ENCODE measurements at regions not wholly inside any gene's neighbourhood (a gene's known extent, or its start where the extent isn't known, plus 50 kb on each side); places are given as distances from the start of the nearest gene placed in this dataset.

DNA sequence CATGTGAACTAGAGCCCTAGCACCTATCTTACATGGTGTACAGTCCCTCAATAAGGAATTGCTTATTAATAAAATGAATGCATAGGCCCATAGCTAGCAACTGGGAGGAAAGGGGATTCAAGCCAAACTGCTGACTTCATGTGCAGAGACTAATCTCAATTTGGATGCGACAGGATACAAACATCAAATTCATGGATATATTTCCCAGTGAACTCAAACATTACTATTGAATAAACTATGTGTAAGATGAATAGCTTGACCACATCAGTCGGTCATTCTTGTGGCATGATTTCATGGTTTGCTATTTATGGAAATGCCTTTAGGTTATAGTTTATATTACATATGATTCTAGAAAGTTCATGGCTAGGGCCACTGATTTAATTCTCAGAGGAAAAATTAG is 268.6 kb upstream of the SLITRK3 start:
- Mint-ChIP-seq H3K4me3 (ENCODE audit: unreplicated experiment) (no peak overlapping the region), H3K36me3 (ENCODE audit: insufficient read depth, unreplicated experiment) (no peaks in the 10 kb centered on the region), H3K27ac (ENCODE audit: unreplicated experiment) (no peak overlapping the region), H3K9me3 (ENCODE audit: unreplicated experiment) (no peaks in the 10 kb centered on the region), H3K27me3 (ENCODE audit: insufficient read depth, unreplicated experiment) (no peaks in the 10 kb centered on the region), H3K4me1 (ENCODE audit: low read depth, unreplicated experiment) (no peaks in the 10 kb centered on the region)
- no peak for TF ChIP-seq CTCF (IDR thresholded peaks at IDR 0.05; ENCODE audit: insufficient read depth in 1 of 2, low read depth in 1 of 2, low read length in 1 of 2, severe bottlenecking in 1 of 2, unreplicated experiment in 1 of 2)
- H3K9me3 ChIP-seq: no peaks in the 10 kb centered on the region
- intact Hi-C loops (cut with micrococcal nuclease; ENCODE audit: unreplicated experiment): no loop called here
- no peaks in the 10 kb centered on the region for H3K36me3 ChIP-seq (ENCODE audit: control insufficient read depth, insufficient read depth, low read length)
- no peak overlapping the region for H3K4me3 ChIP-seq (ENCODE audit: low read depth, low read length)
- no TSS peak for BruUV-seq (replicated peaks)
- DNase-seq: no peak
- CTCF ChIA-PET: no interaction called here
- POLR2A ChIA-PET: no interaction called here
- no peaks in the 10 kb centered on the region for H3K4me1 ChIP-seq
- H3K27me3 ChIP-seq (replicated peaks; ENCODE audit: control insufficient read depth, insufficient read depth, low read length): no peaks in the 10 kb centered on the region

- no peaks in the 10 kb centered on the region for H3K9me3 Mint-ChIP-seq (ENCODE audit: unreplicated experiment)
- intact Hi-C loops (cut with micrococcal nuclease; ENCODE audit: unreplicated experiment): no loop called here
- H3K27ac Mint-ChIP-seq (ENCODE audit: unreplicated experiment): no peak overlapping the region
- Histone ChIP-seq H3K4me1 (no peaks in the 10 kb centered on the region), H3K9me3 (no peaks in the 10 kb centered on the region), H3K27me3 (replicated peaks; ENCODE audit: control insufficient read depth, insufficient read depth, low read length) (no peaks in the 10 kb centered on the region), H3K4me3 (ENCODE audit: low read depth, low read length) (no peak overlapping the region), H3K36me3 (ENCODE audit: control insufficient read depth, insufficient read depth, low read length) (no peaks in the 10 kb centered on the region)
- no peak overlapping the region for H3K4me3 Mint-ChIP-seq (ENCODE audit: unreplicated experiment)
- no peaks in the 10 kb centered on the region for H3K27me3 Mint-ChIP-seq (ENCODE audit: insufficient read depth, unreplicated experiment)
- no TSS peak for BruUV-seq (replicated peaks)
- no peak for TF ChIP-seq CTCF (IDR thresholded peaks at IDR 0.05; ENCODE audit: insufficient read depth in 1 of 2, low read depth in 1 of 2, low read length in 1 of 2, severe bottlenecking in 1 of 2, unreplicated experiment in 1 of 2)
- DNase-seq: no peak
- ChIA-PET POLR2A (no interaction called here), CTCF (no interaction called here)
- H3K4me1 Mint-ChIP-seq (ENCODE audit: low read depth, unreplicated experiment): no peaks in the 10 kb centered on the region
- H3K36me3 Mint-ChIP-seq (ENCODE audit: insufficient read depth, unreplicated experiment): no peaks in the 10 kb centered on the region
These were observed 267.3 kb upstream of the SLITRK3 start for GRCh38 chr3:165463531-165463930.

DNA sequence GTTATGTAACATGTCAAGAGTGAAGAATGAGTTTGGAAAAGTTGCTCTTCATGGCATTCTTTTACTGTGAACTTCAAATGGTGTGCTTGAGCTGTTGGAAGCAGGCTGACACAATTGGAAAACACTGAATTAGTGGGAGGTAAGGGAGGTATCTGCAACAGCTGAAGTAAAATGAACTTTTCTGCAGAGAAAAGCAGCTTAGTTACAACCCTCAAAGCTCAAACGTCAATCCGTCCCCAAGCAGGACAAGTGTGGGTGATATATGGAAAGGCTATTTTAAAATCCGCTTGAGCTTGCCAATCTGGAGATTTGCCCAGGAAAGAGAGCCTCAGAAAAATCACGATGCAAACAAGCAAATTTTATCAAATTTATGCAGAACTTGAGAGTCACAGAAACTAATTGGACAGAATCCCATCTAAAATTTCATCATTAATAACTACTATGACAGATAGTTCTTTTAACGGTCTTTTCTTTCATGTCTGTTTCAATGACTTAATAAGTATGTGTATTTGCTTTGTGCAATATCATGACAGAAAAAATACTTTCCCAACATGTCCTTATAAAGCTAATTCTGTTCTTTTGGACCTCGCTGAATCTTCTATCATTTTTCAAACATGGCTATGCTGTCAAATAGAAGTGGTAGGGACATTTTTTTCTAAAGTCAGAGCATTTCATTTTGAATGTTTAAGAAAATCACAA is 266.6 kb upstream of the SLITRK3 start:
- Mint-ChIP-seq H3K4me1 (ENCODE audit: low read depth, unreplicated experiment) (no peaks in the 10 kb centered on the region), H3K9me3 (ENCODE audit: unreplicated experiment) (no peaks in the 10 kb centered on the region), H3K27me3 (ENCODE audit: insufficient read depth, unreplicated experiment) (no peaks in the 10 kb centered on the region), H3K4me3 (ENCODE audit: unreplicated experiment) (no peak overlapping the region), H3K27ac (ENCODE audit: unreplicated experiment) (no peak overlapping the region), H3K36me3 (ENCODE audit: insufficient read depth, unreplicated experiment) (no peaks in the 10 kb centered on the region)
- no peaks in the 10 kb centered on the region for H3K9me3 ChIP-seq
- ChIA-PET POLR2A (no interaction called here), CTCF (no interaction called here)
- TF ChIP-seq CTCF (IDR thresholded peaks at IDR 0.05; ENCODE audit: insufficient read depth in 1 of 2, low read depth in 1 of 2, low read length in 1 of 2, severe bottlenecking in 1 of 2, unreplicated experiment in 1 of 2): no peak
- no peaks in the 10 kb centered on the region for H3K4me1 ChIP-seq
- no peak for DNase-seq
- no peaks in the 10 kb centered on the region for H3K36me3 ChIP-seq (ENCODE audit: control insufficient read depth, insufficient read depth, low read length)
- no peaks in the 10 kb centered on the region for H3K27me3 ChIP-seq (replicated peaks; ENCODE audit: control insufficient read depth, insufficient read depth, low read length)
- intact Hi-C loops (cut with micrococcal nuclease; ENCODE audit: unreplicated experiment): no loop called here
- BruUV-seq (replicated peaks): no TSS peak
- no peak overlapping the region for H3K4me3 ChIP-seq (ENCODE audit: low read depth, low read length)
